GM19328 (cell line): ENCODE measurements at regions not wholly inside any gene's neighbourhood (a gene's known extent, or its start where the extent isn't known, plus 50 kb on each side); places are given as distances from the start of the nearest gene placed in this dataset.

Experiments used
- ATAC-seq: cut with Tn5 transposase; IDR thresholded peaks from one replicate; pipeline ENCODE4 v1.9.1; 2021; ENCODE audit warnings: mild to moderate bottlenecking, moderate library complexity; ENCODE audit not compliant: unreplicated experiment

DNA sequence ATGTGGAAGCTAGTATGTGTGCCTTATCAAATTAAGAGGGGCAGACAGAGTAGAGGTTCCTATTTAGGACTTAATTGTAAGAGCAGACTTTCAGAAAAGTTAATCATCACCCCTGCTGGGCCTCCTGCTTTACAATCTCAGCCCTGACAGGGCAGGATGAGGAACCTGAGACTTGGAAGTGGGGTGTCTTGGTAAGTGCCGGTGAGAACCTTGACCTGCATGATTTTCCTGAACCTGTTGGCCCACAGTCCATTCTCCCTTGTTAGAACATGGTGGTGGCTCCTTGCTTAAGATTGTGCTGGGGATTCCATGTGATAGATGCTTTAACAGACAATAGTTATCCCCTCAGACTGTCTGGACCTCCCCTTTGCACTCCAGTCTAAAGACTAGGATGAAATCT lies 141.7 kb upstream of the TMEM72 start:
- no peak for ATAC-seq

DNA sequence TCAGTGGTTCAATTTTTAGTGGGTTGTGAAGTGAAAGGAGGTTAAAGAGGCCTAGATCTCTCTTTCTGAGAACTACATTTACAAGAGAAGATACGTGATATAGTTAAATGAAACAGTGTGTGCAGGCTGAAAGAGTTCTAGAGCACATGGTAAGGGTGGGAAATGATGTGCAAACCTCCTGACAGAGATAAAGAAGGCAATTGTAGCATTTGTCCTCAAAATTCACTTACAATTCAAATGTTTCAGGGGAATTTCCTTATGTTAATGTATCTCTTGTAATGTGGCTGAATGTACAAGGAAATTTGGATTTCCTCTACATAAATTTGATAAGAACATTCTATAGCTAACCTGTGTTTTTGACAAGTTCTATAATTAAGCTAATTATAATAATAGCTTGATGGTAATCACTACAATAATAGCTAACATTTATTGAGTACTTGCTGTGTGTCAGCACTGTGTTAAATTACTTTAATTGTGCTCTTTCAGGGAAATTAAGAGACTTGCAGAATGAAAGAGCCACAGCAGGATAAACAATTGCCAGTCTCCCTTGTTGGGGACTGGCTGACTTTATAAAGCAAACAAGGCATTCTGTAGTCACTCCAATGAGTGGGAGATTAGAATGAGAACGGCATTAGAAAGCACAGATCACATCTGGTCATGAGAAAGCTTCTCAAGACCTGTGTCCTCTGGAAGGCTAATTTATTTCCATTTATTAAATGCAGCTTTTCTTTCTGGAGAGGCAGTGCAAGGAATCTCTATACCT lies 139.7 kb upstream of the TMEM72 start:
- ATAC-seq = no peak

DNA sequence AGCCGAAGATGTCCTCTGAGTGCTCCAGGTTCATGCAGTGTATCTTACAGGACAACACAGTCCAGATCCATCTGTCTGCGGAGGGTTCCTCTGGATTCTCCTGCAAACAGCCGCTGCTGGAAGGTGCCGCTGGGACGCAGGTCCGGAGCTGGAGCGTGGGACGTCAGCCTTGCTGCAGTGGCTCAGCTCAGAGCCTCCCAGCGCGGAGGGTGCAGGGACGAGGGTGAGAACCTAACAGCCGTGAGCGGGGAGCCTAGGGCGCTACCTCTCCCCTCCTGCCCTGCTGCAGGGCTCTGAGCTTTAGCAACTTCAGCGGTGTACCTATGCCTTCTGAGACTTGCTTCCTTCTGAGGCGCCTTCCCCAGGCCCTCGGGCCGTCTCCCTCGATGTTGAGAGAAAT lies 137.6 kb upstream of the TMEM72 start:
- no peak for ATAC-seq

DNA sequence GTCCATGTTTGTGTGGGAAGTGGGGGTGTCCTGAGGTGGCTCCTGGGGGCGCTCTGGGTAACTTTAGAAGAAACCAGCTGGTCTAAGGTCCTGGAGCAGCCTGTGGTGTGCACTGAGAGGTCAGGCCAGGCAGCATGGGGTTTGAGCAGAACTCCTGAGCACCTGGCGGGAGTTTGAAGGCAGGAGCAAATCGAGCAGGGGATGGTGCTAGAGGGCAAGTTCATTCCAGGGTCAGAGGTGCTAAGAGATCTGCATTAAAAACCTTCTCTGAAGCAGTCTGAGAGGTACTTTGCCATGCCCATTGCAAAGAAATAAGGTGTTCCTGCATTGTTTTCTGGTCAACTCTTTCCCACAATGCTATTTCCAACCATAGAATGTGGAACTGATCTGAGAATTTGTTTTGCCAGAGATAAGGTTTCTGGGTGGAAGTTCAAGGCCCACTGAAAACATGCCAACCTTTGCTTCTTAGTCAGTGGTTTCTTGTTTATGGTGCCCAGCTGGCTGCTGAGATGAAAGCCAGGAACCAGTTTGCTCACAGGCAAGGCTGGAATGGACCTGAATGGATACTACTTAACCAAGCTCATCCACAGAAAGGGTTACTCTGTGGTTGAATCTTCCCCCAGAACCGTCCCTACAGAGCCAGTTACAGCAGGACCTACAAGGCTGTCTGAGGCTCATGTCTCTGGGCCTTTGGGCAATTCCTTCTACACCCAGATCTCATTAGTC lies 136.3 kb upstream of the TMEM72 start:
- no peak for ATAC-seq

DNA sequence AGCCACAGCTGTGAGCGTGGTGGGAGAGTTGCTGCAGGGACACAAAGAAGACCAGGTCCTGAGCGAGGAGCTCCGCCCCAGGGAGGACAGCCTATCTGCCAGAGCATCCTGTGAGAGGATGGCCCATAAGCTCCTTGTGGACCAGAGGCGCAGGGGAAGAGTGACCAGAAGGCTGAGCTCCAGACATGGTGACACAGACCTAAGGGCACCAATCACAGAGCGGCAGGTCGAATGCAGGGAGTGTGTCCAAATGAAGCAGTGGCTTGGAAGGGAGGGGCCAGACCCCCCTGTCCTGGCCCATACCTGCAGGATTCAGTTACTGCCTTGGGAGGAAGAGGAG lies 135.8 kb upstream of the TMEM72 start:
- ATAC-seq = no peak

DNA sequence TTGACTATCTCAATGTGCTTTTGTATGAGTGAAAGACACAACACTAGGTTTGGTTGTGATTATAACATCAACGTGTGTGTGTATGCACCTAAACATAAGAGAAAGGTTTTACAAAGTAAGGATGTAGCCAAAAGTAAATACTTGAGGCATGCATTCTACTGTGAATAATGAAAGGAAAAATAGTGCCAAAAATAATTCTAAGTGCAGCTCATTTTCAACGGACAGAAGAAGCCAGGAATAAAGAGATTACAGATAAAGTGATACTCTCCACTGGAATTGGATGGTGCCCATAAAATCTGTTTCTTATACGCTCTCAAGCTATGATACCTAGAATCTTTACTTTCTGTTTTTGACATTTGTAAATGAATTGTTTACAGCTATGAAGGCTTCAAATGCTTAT lies 135.0 kb upstream of the TMEM72 start:
- ATAC-seq = no peak

DNA sequence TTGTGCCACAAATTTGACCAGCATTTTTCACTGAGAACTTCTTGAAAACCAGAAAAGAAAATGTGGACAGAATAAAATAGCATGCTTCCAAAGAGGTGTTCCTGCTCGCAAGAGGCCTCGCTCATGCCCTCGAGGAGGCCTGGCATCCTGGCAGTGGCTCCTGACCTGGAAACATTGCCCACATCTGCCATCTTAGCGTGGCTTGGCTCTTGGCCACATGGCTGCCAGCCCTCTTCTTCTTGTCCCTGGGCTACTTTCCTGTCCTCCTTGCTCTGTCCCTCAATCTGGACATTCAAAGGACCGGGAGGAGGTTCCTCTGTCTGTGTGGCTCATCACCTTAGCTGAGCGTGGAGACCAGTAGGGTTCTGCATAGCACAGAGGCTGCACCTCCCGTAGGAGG lies 131.6 kb upstream of the TMEM72 start:
- ATAC-seq = no peak

DNA sequence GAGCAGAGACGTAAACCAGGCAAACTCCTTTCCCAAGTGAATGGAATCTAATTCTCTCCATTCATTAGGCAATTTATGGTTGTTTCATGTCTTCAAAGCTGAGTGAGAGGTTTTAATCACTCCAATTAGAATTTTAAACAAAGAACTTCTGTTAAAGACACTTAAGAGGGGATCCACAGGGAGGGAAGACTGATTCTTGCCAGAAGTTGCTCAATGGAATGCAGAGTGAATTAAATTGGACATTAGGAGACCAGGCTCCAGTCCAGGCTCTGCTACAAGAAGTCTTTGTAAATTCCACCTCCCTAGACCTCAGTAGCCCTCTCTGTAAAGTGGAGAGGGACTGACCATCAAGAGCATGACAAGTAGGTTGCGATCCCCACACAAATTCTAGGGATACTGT lies 130.7 kb upstream of the TMEM72 start:
- ATAC-seq = no peak

DNA sequence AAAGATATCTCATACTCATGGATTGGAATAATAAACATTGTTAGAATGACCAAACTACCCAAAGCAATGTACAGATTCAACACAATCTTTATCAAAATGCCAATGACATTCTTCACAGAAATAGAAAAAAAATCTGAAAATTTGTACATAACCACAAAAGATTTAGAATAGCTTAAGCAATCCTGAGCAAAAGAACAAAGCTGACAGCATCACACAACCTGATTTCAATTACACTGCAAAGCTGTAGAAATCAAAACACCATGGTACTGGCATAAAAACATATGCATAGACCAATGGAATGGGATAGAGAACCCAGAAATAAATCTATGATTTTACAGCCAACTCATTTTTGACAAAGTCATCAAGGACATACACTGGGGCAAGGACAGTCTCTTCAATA lies 130.0 kb upstream of the TMEM72 start:
- ATAC-seq = no peak

DNA sequence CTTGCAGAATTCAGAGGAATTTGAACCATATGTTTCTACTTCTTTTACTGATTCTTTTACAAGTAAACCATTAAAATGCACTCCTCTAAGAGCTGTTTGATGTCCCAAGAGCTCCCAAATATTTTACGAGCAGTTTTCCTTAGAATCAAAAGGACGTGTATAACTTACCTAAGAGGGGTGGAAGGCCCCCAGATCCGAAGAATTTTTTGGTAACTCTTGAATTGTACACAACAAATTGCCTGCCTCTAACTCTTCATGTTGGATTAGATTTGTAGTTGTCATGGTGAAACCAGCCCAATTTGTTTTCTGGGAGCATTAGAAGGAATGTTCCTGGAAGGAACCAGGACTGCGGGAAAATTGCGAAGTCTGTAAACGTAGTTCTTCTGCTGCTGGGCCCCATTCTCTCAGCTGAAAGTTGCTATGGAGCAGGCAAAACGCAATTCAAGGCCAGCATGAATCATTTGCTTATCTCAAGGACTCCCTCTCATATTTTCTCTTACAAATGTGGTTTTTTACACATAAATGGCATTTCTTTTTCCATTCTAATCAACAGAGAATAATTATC lies 124.8 kb upstream of the TMEM72 start:
- ATAC-seq = no peak

DNA sequence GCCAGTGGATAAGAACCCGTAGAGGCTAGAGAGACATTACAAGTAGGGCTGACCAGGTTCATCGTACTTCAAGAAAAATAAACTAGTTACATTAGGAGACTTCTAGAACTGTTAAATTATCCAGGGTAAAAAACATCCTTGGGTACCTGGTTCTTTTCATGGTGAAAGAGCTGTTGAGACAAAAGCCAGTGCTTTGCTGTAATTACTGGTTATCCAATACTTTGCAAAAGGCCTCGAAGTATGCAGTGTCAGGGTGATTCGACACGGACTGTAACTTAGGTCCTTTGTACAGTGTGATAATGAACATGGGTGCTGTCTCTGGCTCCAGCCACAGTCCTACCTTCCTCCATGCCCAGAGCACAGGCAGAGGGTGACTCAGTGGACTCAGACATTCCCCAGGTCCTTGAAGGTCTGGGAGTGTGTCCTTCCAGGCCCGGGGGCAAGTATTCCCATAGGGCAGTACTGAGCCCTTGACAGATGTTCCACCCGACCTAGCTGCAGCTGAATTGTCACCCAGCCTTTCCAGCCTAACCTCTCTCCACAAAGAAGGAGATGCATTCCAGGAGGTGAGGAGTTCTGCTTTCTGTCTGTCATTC lies 123.6 kb upstream of the TMEM72 start:
- no peak for ATAC-seq

DNA sequence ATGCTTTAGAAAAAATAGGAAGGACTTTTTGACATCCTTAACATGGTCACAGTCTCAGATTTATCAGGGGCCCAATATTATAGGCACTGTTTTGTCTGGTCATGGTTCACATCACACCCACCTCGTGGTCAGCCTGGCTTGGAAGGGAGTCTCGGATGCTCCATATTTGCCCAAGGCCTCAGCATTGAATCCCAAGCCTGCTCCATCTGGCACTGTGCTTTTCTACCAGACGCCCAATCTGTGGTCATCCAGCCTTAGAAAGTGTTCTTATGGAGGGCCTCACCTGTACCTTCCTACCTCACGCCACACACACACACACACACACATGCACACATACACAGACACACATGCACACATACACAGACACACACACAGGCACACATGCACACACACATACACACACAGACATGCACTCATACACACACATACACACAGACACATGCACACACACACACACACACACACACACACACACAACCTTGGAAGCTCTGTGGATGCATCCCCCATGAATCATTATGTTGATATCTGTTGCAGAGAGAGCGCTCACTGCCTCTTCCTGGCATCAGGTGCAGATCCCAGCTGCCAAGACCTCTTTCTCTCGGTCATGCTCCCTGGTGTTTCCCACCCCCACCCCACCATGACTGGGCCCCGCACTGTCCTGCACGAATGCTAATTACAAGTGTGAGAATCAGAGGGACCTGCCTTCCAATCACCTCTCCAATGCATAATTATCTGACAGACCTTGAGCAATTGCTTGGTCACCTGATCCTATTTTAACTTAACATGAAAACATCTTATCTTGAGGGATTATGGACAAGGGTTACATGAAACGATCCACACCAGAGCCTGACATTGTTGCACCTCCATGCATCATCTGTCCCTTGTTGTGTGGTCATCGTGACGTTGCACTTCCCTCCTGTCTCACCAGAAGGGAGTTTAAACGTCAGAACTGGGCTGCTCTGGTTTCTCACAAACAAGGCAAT lies 122.7 kb upstream of the TMEM72 start:
- ATAC-seq = no peak

DNA sequence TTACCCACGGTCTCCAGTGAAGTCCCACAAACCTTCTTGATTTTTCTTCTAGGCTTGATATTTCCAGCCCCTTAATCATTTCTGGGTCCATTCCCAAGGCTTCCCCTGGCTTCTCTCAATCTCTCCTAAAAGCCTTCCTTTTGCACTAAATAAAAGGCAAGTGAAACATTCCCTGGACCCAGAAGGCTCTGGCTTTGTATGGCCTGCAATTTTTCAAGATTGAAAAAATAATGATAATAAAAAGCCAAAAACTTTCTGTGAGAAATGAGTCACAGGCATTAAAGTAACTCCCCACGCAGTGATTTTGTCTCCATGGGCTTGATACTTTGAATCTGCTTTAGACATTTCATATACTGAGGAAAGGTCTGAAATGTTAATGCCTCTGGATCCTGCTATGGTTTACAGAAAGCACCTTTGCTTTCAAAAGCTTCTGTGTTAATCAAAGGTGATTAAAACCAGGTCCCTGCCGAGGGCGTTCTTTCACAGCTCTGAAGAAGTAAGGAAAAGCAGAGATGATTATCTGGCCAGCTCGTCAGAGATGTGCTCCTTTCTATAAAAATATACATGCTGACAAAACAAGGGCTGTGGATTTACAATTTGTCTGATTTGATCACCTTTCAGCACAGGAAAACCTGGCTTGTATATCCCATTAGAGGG lies 118.9 kb upstream of the TMEM72 start:
- no peak for ATAC-seq

DNA sequence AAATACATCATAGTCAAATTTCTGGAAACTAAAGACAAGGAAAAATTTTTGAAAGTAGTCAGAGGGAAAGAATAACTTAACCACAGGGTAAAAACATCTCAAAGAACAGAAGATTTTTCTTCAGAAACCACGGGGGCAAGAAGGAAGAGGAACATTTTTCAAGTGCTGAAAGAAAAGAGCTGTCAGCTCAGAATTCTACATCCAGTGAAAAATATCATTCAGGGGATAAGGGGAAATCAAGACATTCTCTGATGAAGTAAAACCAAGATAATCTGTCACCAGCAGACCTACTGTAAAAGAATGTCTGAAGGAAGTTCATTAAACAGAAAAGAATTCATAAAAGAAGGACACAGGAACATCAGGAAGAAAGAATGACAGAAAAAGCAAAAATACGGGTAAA lies 111.2 kb upstream of the TMEM72 start:
- ATAC-seq = no peak

DNA sequence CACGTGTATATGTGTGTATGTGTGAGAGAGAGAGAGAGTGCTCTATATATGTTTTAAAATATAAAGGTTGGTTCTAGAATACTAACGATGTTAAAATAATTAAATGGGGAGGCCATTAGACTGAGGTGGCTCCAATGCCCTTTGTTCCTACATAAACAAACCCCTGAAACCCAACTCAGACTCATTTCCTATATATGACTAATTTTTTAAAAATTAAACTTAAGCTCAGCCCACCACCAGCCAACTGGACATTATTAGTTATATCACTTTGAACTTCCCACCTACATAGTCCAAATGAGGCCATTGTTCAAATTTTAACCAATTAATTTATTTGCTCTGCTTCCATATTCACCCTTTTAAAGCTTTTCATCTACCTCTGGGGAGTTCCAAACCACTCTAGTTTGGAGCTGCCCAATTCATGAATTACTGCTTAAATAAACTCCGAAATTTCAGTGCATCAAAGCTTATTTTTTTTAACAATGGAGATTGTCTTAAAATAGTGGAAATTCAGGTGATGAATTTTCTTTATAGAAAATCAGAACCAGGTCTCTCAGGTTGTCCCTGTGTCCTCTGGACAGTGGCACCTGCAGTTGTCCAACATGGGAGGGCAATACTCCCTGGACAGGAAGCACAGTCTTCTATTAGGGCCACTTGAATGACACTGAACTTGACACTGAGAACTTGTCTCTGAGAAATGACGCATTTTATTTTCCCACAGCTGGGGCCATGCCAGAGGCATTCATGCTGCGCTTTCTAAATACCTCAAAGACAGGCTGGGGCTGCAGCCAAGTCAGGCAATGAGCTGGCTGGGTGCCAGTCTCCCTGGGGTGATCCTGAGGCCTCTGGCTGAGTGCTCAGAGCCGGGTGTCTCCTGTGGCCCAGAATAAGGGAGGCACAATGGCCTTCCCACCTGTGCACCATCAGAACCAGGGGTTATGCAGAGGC lies 109.5 kb upstream of the TMEM72 start:
- ATAC-seq = no peak

DNA sequence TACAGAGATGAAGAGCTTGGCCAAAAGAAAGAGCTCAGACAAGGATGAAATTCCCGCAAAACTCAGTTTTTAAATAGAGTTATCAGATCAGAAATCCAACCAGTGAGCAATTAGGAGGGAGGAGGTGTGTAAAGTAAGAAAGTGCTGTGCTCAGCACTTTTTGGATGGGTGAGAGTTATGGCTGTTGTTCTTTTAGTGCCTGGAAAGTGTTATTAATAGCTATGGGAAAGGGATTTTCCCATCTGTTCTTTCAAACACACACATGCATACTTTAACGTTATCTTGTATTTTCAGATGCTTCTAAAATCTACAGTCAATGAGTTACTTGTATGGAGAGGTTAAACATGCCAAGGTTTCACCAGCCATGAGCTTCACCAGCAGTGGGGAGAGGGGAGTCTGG lies 107.3 kb upstream of the TMEM72 start:
- no peak for ATAC-seq

DNA sequence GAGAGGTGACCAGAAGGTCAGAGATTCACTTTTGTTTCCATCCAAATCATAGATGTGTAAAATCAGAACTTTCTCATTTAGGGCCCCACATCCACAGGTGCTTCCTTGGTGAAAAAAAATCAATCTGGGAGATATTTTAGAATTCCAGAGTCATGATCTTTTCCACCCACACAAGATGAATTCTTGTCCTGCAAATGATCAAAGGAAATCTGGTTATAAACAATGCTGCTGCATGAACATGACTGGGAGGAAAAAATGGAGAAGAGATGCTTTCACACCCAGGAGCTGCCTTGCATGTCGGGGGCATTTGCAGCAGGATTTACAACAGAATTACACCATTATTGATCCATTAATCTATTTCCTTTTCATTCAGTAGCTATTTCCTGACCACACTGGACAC lies 106.5 kb upstream of the TMEM72 start:
- ATAC-seq = no peak

DNA sequence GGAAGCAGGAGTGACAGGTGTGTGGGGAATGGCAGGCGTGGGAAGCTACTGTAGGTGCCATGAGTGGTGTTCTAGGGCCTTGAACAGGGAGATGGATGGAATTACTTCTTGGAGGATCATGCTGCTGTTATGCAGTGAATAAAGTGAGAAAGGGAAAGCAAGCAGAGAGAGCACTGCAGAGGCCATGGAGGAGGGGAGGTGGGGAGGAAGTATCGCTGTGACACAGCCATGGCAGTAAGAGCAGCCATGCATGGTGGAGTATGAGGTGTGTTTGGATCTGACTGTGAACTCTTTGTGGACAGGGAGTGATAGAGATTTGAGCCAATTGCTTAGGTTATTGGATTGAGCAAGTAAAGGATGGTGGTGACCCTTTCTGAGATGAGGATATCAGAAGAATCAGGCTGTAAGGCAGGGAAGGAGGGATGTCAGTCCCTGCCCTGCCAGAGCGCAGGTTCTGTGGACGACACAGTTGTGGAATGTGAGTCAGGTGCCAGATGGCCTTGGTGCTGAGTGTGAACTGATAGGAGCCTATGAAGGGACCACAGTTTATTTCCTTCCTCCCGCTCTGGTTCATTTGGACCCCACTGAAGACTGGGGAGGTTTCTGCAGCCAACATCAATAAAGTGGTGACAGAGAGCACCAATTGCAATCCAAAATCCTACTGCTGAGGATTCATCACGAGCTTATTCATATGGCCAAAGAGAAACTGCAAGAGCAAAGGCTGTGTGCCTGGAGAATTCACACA lies 105.5 kb upstream of the TMEM72 start:
- no peak for ATAC-seq

DNA sequence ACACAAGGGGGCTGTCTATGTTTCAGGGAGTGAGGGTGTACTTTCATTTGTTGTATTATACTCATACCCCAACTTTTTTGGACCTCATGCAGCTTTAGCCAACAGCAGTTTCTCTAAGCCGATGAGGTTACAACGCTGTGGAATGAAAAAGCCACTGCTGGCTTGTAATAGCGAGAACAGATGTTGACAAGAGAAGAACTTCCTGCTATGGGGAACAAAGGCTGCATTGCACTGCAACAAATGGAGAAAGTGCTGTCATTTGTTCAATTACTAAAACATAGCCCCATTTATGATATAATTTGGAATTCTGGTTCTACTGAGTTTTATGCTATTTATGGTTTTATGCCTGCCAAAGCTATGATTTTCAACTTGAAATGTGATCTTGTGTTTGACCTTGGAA lies 104.2 kb upstream of the TMEM72 start:
- no peak for ATAC-seq
